Glutamatergic neuron (in vitro differentiated cells): ENCODE measurements at regions not wholly inside any gene's neighbourhood (a gene's known extent, or its start where the extent isn't known, plus 50 kb on each side); places are given as distances from the start of the nearest gene placed in this dataset.
"Not testable (repeated sequence)": the region's sequence is repeated elsewhere in the genome, so short reads cannot be mapped to it uniquely, and the experiment has no call there.

Source experiments
- DNase-seq: peaks from one replicate; pipeline ENCODE4 v3.0.0; 2022
- H3K27ac Mint-ChIP-seq: one replicate; pipeline ENCODE4 v1.8.0; 2020; ENCODE audit warnings: mild to moderate bottlenecking, mixed read lengths, inconsistent platforms; ENCODE audit not compliant: unreplicated experiment
- H3K27me3 Mint-ChIP-seq: one replicate; pipeline ENCODE4 v1.8.0; 2020; ENCODE audit warnings: mild to moderate bottlenecking, moderate library complexity, mixed read lengths, inconsistent platforms; ENCODE audit not compliant: unreplicated experiment
- H3K36me3 Mint-ChIP-seq: one replicate; pipeline ENCODE4 v1.8.0; 2020; ENCODE audit warnings: mild to moderate bottlenecking, mixed read lengths, inconsistent platforms; ENCODE audit not compliant: unreplicated experiment
- H3K4me1 Mint-ChIP-seq: one replicate; pipeline ENCODE4 v1.8.0; 2020; ENCODE audit warnings: mild to moderate bottlenecking, low read depth, mixed read lengths, inconsistent platforms; ENCODE audit not compliant: unreplicated experiment
- H3K4me3 Mint-ChIP-seq: one replicate; pipeline ENCODE4 v1.8.0; 2020; ENCODE audit warnings: mild to moderate bottlenecking, mixed read lengths, inconsistent platforms; ENCODE audit not compliant: unreplicated experiment
- H3K9me3 Mint-ChIP-seq: one replicate; pipeline ENCODE4 v1.8.0; 2020; ENCODE audit warnings: mild to moderate bottlenecking, moderate library complexity, mixed read lengths, inconsistent platforms; ENCODE audit not compliant: unreplicated experiment
- TF ChIP-seq, protein P1 (sequence below): fragments of 200-600 bp; sonication (generic); IDR thresholded peaks from one replicate; pipeline ENCODE4 v1.5.0; 2021; ENCODE audit not compliant: partially characterized antibody, unreplicated experiment

DNA sequence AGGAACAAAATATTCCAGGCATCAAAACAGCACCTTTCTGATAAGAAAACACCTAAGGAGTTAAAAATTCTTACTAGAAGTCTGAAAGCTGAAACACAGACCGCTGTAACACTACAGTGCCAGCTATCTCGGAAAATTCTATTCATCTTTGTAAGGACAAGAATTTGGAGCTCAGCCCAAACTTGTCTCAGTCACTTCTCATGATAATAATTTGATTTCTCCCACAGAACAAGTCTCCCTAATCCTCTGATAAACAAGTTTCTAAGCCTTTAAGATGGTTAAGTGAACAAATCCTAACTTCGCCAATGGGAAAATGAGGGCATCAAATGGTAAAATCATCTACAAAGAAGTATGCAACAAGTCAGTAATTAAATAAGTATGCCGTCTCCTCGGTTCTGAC is 59.9 kb downstream of the SIPA1L2 start:
- TF ChIP-seq, protein P1, sequence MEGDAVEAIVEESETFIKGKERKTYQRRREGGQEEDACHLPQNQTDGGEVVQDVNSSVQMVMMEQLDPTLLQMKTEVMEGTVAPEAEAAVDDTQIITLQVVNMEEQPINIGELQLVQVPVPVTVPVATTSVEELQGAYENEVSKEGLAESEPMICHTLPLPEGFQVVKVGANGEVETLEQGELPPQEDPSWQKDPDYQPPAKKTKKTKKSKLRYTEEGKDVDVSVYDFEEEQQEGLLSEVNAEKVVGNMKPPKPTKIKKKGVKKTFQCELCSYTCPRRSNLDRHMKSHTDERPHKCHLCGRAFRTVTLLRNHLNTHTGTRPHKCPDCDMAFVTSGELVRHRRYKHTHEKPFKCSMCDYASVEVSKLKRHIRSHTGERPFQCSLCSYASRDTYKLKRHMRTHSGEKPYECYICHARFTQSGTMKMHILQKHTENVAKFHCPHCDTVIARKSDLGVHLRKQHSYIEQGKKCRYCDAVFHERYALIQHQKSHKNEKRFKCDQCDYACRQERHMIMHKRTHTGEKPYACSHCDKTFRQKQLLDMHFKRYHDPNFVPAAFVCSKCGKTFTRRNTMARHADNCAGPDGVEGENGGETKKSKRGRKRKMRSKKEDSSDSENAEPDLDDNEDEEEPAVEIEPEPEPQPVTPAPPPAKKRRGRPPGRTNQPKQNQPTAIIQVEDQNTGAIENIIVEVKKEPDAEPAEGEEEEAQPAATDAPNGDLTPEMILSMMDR, result no peak
- DNase-seq, result no peak
- Mint-ChIP-seq H3K36me3 (no peaks in the 10 kb centered on the region), H3K27ac (no peak overlapping the region), H3K9me3 (peaks cover 2% of the 10 kb centered on the region), H3K27me3 (peaks cover 2% of the 10 kb centered on the region), H3K4me3 (no peak overlapping the region), H3K4me1 (peaks cover 70% of the 10 kb centered on the region)

DNA sequence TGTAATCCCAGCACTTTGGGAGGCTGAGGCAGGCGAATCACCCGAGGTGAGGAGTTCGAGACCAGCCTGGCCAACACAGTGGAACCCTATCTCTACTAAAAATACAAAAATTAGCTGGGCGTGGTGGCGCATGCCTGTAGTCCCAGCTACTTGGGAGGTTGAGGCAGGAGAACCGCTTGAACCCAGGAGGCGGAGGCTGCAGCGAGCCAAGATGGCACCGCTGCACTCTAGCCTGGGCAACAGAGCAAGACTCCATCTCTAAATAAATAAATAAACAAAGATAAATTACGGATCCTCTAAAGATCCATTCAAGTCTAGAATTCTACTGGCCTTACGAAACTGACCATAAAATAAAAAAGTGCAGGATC is 60.4 kb downstream of the SIPA1L2 start:
- not testable (repeated sequence) for H3K4me3 Mint-ChIP-seq, H3K9me3 Mint-ChIP-seq, H3K27me3 Mint-ChIP-seq, H3K27ac Mint-ChIP-seq, DNase-seq, H3K36me3 Mint-ChIP-seq
- H3K4me1 Mint-ChIP-seq, result peaks cover 66% of the 10 kb centered on the region

DNA sequence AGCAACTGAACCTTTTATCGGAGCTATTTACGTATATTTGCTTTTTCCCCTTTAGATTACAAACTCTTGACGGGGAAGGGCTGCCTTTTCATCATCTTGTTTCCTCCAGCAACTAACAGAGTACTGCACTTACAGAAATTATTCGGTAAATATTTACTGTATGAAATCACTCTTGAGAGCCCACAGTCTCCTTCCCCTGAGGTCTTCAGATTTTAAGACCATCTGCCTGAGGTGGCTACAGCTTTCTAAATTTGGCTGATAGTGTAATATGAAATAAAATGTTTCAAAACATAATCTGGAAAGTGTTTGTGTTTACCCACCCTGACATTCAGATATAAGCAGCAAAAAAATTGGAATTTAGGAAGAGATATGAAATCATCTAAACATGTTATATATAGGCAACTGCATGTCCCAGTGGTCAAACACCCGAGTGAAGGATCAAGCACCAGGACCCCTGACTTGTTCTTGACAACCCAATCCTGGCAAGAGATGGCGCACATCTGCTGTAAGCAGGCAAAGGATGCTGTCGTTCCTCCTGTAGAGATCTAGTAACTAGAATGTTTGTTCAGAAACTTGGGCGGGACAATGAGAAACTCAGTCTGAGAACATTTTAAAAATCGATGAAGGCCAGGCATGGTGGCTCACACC is 60.9 kb downstream of the SIPA1L2 start:
- Mint-ChIP-seq H3K27me3 (peaks cover 2% of the 10 kb centered on the region), H3K9me3 (peaks cover 2% of the 10 kb centered on the region), H3K27ac (peak overlapping the region; percentile 11), H3K4me1 (peaks cover 69% of the 10 kb centered on the region), H3K36me3 (no peaks in the 10 kb centered on the region), H3K4me3 (no peak overlapping the region)
- TF ChIP-seq, protein P1, result no peak
- no peak for DNase-seq

DNA sequence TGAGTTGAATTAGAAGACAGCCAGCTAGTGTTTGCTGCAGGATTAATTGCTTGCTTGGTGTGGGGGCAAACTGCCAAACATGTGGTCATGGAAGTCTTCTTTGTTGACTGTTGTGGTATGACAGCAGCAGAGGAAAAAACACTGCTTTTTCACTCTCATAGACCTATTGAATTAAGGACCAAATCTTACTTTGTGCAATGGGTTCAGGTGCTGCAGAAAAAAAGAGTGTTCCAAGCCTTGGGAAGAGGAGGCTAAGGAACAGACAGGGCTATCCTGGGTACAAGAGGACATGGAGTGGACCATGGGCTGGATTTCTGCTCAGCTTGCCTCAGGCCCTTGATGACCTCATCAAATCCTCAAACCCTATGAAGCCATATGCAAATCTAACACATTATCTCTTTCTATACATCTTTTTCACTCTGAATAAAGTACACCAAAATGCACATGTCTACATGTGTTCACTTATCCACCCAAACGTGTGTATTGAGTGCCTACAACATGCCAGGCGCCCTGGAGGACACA is 61.5 kb downstream of the SIPA1L2 start:
- Mint-ChIP-seq H3K4me3 (no peak overlapping the region), H3K4me1 (peaks cover 66% of the 10 kb centered on the region), H3K27ac (no peak overlapping the region), H3K36me3 (no peaks in the 10 kb centered on the region), H3K9me3 (peaks cover 2% of the 10 kb centered on the region), H3K27me3 (peaks cover 2% of the 10 kb centered on the region)
- DNase-seq, result no peak
- TF ChIP-seq, protein P1, result no peak

DNA sequence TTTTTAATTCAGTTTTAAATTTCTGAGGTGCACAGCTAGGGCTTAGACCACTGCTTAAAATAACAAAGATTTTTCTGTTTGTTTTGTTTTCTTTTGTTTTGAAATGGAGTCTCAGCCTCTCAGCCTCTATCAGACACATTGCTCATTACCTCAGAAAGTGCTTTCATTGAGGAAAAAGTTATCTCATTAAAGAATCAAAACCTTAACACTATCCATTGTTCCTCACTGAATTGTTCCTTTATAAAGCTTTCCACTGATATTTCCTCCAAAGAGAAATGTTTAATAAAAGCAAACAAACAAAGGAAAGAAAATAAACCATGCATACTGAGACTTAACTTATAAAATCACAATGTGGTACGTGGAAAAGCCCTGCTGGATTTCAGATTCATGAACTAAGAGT is 63.8 kb downstream of the SIPA1L2 start:
- TF ChIP-seq, protein P1, result no peak
- no peak for DNase-seq
- H3K36me3 Mint-ChIP-seq, result no peaks in the 10 kb centered on the region
- no peak overlapping the region for H3K27ac Mint-ChIP-seq
- H3K9me3 Mint-ChIP-seq, result peaks cover 2% of the 10 kb centered on the region
- no peak overlapping the region for H3K4me3 Mint-ChIP-seq
- H3K27me3 Mint-ChIP-seq, result no peaks in the 10 kb centered on the region
- H3K4me1 Mint-ChIP-seq, result peaks cover 66% of the 10 kb centered on the region
